ENCODE measurements at regions not wholly inside any gene's neighbourhood (a gene's known extent, or its start where the extent isn't known, plus 50 kb on each side); places are given as distances from the start of the nearest gene placed in this dataset.

DNA sequence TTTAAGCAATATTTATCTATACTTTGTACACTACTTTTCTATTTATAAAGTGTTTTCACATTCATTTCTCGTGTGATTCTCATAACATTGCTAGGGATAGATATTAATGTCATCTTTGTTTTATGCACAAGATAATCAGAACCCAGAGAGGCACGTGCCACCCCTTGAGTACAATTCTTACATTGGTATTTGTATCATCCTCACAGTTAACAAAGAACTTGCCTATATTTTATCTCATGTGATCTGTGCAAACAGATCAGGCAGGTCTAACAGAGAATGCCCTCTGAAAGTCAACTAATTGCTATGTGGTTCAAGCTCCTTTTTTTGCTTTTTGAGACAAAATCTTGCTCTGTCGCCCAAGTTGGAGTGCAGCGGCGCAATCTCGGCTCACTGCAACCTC is 604.5 kb downstream of the LMO4 start:
- in situ Hi-C loops (cut with MboI; ENCODE audit: low sequenced_read_pairs in 4 of 4) (loop anchor here in 1 of 4 donors (25.0 kb wide), 1 partner anchor 796 kb away; no protein-coding TSS in a partner anchor), intact Hi-C loops (cut with DNase I; ENCODE audit: low total_unique reads) (no loop called here)
- ATAC-seq (no peak), DNase-seq (no peak)
- no peaks in the 10 kb centered on the region for H3K9me3 ChIP-seq
- no peaks in the 10 kb centered on the region for H3K27me3 ChIP-seq
- H3K4me3 ChIP-seq: no peak overlapping the region
- no peaks in the 10 kb centered on the region for H3K36me3 ChIP-seq
- no peaks in the 10 kb centered on the region for H3K4me1 ChIP-seq
- TF ChIP-seq POLR2A (IDR thresholded peaks at IDR 0.05): no peak
- TF ChIP-seq, protein P1, sequence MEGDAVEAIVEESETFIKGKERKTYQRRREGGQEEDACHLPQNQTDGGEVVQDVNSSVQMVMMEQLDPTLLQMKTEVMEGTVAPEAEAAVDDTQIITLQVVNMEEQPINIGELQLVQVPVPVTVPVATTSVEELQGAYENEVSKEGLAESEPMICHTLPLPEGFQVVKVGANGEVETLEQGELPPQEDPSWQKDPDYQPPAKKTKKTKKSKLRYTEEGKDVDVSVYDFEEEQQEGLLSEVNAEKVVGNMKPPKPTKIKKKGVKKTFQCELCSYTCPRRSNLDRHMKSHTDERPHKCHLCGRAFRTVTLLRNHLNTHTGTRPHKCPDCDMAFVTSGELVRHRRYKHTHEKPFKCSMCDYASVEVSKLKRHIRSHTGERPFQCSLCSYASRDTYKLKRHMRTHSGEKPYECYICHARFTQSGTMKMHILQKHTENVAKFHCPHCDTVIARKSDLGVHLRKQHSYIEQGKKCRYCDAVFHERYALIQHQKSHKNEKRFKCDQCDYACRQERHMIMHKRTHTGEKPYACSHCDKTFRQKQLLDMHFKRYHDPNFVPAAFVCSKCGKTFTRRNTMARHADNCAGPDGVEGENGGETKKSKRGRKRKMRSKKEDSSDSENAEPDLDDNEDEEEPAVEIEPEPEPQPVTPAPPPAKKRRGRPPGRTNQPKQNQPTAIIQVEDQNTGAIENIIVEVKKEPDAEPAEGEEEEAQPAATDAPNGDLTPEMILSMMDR (IDR thresholded peaks at IDR 0.05 in 4 of 5, conservative IDR thresholded peaks at IDR 0.05 in 1 of 5): no peak
- no peak overlapping the region for H3K27ac ChIP-seq

DNA sequence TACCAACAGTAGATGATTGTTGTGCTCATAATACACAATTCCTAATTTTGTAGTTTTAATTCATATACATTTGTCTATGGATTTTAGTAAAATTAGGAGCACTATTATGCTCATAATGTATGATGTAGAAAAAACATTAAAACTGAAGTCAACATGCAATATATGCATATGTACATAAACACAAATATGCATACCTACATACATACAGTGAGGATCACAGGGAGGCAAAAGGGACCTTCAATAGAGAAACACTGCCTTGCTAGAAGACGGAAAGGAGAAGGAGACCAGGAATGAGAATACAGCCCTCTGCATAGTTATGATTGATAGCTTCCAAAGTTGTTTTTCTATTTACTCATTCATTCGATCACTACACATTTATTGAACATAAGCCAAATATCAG is 606.5 kb downstream of the LMO4 start:
- DNase-seq (no peak), ATAC-seq (no peak)
- in situ Hi-C loops (cut with MboI; ENCODE audit: low sequenced_read_pairs in 4 of 4) (loop anchor here in 1 of 4 donors (25.0 kb wide), 1 partner anchor 798 kb away; no protein-coding TSS in a partner anchor), intact Hi-C loops (cut with DNase I; ENCODE audit: low total_unique reads) (no loop called here)
- Histone ChIP-seq H3K4me1 (no peaks in the 10 kb centered on the region), H3K4me3 (no peak overlapping the region), H3K27me3 (no peaks in the 10 kb centered on the region), H3K36me3 (no peaks in the 10 kb centered on the region), H3K27ac (no peak overlapping the region), H3K9me3 (no peaks in the 10 kb centered on the region)
- no peak for TF ChIP-seq POLR2A (IDR thresholded peaks at IDR 0.05)
- TF ChIP-seq, protein P1 (IDR thresholded peaks at IDR 0.05 in 4 of 5, conservative IDR thresholded peaks at IDR 0.05 in 1 of 5): no peak

DNA sequence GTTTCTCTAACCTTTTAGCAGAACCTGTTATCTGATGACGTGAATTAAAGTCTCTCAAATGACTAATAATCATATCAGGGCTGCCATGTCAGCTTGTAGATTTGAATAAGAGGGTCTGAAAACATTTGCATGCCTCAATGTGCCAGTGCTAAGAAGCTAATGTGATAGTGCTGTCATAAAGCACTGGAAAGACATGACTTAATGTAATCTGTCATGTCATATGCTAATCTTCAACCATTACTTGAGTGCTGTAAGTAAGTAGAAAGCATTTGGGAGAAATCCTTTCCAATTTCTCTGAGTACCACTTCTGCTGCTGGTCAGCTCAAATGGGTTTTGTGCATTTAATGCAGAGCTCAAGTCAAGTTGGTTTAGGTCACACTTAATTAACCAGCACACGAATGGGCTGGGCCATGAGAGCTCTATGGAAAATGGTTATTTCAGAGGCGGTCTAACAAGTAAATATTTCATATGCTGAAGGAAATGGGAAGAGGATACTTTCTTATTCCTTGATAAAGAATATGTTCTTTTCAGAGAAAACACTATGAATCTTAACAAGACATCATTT is 609.2 kb downstream of the LMO4 start:
- H3K27me3 ChIP-seq: no peaks in the 10 kb centered on the region
- no peak for ATAC-seq
- intact Hi-C loops (cut with DNase I; ENCODE audit: low total_unique reads) (no loop called here), in situ Hi-C loops (cut with MboI; ENCODE audit: low sequenced_read_pairs in 4 of 4) (loop anchor here in 1 of 4 donors (25.0 kb wide), 1 partner anchor 801 kb away; no protein-coding TSS in a partner anchor)
- TF ChIP-seq, protein P1 (IDR thresholded peaks at IDR 0.05 in 4 of 5, conservative IDR thresholded peaks at IDR 0.05 in 1 of 5): no peak
- no peak for TF ChIP-seq POLR2A (IDR thresholded peaks at IDR 0.05)
- H3K27ac ChIP-seq: no peak overlapping the region
- H3K4me1 ChIP-seq: no peaks in the 10 kb centered on the region
- no peak overlapping the region for H3K4me3 ChIP-seq
- no peak for DNase-seq
- no peaks in the 10 kb centered on the region for H3K36me3 ChIP-seq
- no peaks in the 10 kb centered on the region for H3K9me3 ChIP-seq

DNA sequence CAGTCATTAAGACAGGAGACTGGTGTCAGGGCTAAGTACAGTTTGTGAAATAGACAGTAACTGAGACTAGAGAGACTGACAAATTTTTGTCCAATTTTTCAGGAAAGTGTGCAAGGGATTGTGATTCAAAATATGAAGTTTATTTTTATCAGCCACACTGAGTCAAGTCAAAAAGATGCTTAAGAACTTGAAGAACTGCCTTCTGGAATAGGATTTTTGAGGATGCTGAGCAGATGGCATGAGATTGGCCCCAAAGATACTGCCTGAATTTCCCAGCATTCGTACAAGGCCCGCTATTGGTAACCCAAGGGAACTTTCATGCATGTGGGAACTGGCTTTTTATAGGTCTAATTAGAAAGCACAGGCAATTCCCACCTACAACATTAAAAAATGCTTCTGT is 610.0 kb downstream of the LMO4 start:
- DNase-seq (no peak), ATAC-seq (no peak)
- H3K27ac ChIP-seq: no peak overlapping the region
- H3K4me1 ChIP-seq: no peaks in the 10 kb centered on the region
- intact Hi-C loops (cut with DNase I; ENCODE audit: low total_unique reads) (no loop called here), in situ Hi-C loops (cut with MboI; ENCODE audit: low sequenced_read_pairs in 4 of 4) (loop anchor here in 1 of 4 donors (25.0 kb wide), 1 partner anchor 801 kb away; no protein-coding TSS in a partner anchor)
- H3K4me3 ChIP-seq: no peak overlapping the region
- no peak for TF ChIP-seq POLR2A (IDR thresholded peaks at IDR 0.05)
- TF ChIP-seq, protein P1 (IDR thresholded peaks at IDR 0.05 in 4 of 5, conservative IDR thresholded peaks at IDR 0.05 in 1 of 5): no peak
- no peaks in the 10 kb centered on the region for H3K36me3 ChIP-seq
- H3K9me3 ChIP-seq: no peaks in the 10 kb centered on the region
- H3K27me3 ChIP-seq: no peaks in the 10 kb centered on the region

DNA sequence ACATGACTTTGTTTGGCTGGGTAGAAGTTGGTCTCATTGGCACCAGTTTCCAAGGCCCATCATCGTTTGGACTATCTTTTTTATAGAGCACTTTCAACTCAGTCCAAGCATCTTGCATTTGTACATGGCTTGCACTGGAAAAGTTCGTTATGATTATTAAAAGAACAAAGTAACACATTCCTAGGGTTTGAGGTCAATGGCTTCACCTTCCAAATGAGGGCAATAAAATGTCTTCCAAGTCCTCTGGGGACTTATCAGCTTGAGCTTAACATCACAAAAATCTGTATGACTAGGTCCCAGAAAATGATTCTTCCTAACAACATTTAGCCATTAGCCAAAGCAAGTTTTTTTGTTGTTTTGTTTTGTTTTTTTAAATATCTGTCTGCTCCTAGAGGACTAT is 610.8 kb downstream of the LMO4 start:
- Histone ChIP-seq H3K27me3 (no peaks in the 10 kb centered on the region), H3K36me3 (no peaks in the 10 kb centered on the region), H3K27ac (no peak overlapping the region), H3K9me3 (no peaks in the 10 kb centered on the region), H3K4me3 (no peak overlapping the region), H3K4me1 (no peaks in the 10 kb centered on the region)
- TF ChIP-seq, protein P1 (IDR thresholded peaks at IDR 0.05 in 4 of 5, conservative IDR thresholded peaks at IDR 0.05 in 1 of 5): no peak
- no peak for TF ChIP-seq POLR2A (IDR thresholded peaks at IDR 0.05)
- DNase-seq (no peak), ATAC-seq (no peak)
- in situ Hi-C loops (cut with MboI; ENCODE audit: low sequenced_read_pairs in 4 of 4): loop anchor here in 1 of 4 donors (25.0 kb wide), 1 partner anchor 802 kb away; no protein-coding TSS in a partner anchor
- intact Hi-C loops (cut with DNase I; ENCODE audit: low total_unique reads): no loop called here

Measured in gastrocnemius medialis (tissue), 4 donors.